SKM-1 treated with dmso at 0.1 percent for 144 hours (cell line): ENCODE measurements at regions not wholly inside any gene's neighbourhood (a gene's known extent, or its start where the extent isn't known, plus 50 kb on each side); places are given as distances from the start of the nearest gene placed in this dataset.

Experiments
- DNase-seq: peaks from one replicate; lab custom pipeline; 2025; ENCODE audit not compliant: unreplicated experiment; lab: John Stamatoyannopoulos, UW

- no peak for DNase-seq
These were observed 57.1 kb downstream of the FAM181B start for GRCh38 chr11:82676483-82677094.

GRCh38 chr11:82675838-82676237 is 57.8 kb downstream of the FAM181B start:
- no peak for DNase-seq

- DNase-seq, result no peak
These were observed 60.0 kb downstream of the FAM181B start for GRCh38 chr11:82673631-82674030.

- no peak for DNase-seq
These were observed 62.2 kb downstream of the FAM181B start for GRCh38 chr11:82671451-82671850.

GRCh38 chr11:82663535-82663934 is 70.1 kb downstream of the FAM181B start:
- DNase-seq, result no peak

GRCh38 chr11:82653752-82654151 is 79.9 kb downstream of the FAM181B start:
- no peak for DNase-seq

GRCh38 chr11:82639251-82639650 is 94.4 kb downstream of the FAM181B start:
- DNase-seq, result no peak

- DNase-seq, result no peak
These were observed 97.0 kb downstream of the FAM181B start for GRCh38 chr11:82636615-82637014.

GRCh38 chr11:82634091-82634490 is 99.6 kb downstream of the FAM181B start:
- DNase-seq, result no peak

- no peak for DNase-seq
These were observed 101.7 kb downstream of the FAM181B start for GRCh38 chr11:82631722-82632630.

- DNase-seq, result no peak
These were observed 123.0 kb downstream of the FAM181B start for GRCh38 chr11:82610671-82611070.

- DNase-seq, result no peak
These were observed 126.9 kb downstream of the FAM181B start for GRCh38 chr11:82606738-82607137.

- no peak for DNase-seq
These were observed 132.0 kb downstream of the FAM181B start for GRCh38 chr11:82601711-82602110.

GRCh38 chr11:82599836-82600235 is 133.8 kb downstream of the FAM181B start:
- DNase-seq, result no peak

- no peak for DNase-seq
These were observed 147.1 kb downstream of the FAM181B start for GRCh38 chr11:82586581-82586980.

GRCh38 chr11:82577246-82577645 is 156.4 kb downstream of the FAM181B start:
- no peak for DNase-seq

GRCh38 chr11:82560836-82561235 is 172.8 kb downstream of the FAM181B start:
- DNase-seq, result no peak

- no peak for DNase-seq
These were observed 174.1 kb downstream of the FAM181B start for GRCh38 chr11:82559609-82560008.

- DNase-seq, result no peak
These were observed 176.4 kb downstream of the FAM181B start for GRCh38 chr11:82557274-82557673.

GRCh38 chr11:82556210-82556609 is 177.5 kb downstream of the FAM181B start:
- DNase-seq, result no peak

GRCh38 chr11:82546661-82547557 is 186.8 kb downstream of the FAM181B start:
- DNase-seq, result peak; percentile 68
